ENCODE measurements at regions not wholly inside any gene's neighbourhood (a gene's known extent, or its start where the extent isn't known, plus 50 kb on each side); places are given as distances from the start of the nearest gene placed in this dataset.

- TF ChIP-seq CTCF (IDR thresholded peaks at IDR 0.05): no peak
Measured at GRCh38 chr13:99656844-99657381, 155.6 kb downstream of the TM9SF2 start.

- peak; percentile 77 for TF ChIP-seq CTCF (IDR thresholded peaks at IDR 0.05)
Measured at GRCh38 chr13:99656092-99656745, 154.9 kb downstream of the TM9SF2 start.

GRCh38 chr13:99655351-99656091 lies 154.2 kb downstream of the TM9SF2 start:
- TF ChIP-seq CTCF (IDR thresholded peaks at IDR 0.05): no peak

- no peak for TF ChIP-seq CTCF (IDR thresholded peaks at IDR 0.05)
Measured at GRCh38 chr13:99654076-99654475, 152.8 kb downstream of the TM9SF2 start.

- TF ChIP-seq CTCF (IDR thresholded peaks at IDR 0.05): no peak
Measured at GRCh38 chr13:99653526-99653925, 152.3 kb downstream of the TM9SF2 start.

- TF ChIP-seq CTCF (IDR thresholded peaks at IDR 0.05): no peak
Measured at GRCh38 chr13:99652901-99653300, 151.6 kb downstream of the TM9SF2 start.

- TF ChIP-seq CTCF (IDR thresholded peaks at IDR 0.05): no peak
Measured at GRCh38 chr13:99652141-99652540, 150.9 kb downstream of the TM9SF2 start.
